ENCODE measurements at regions not wholly inside any gene's neighbourhood (a gene's known extent, or its start where the extent isn't known, plus 50 kb on each side); places are given as distances from the start of the nearest gene placed in this dataset.

- TF ChIP-seq CTCF (IDR thresholded peaks at IDR 0.05; ENCODE audit: insufficient read depth, low read depth, low read length, missing control alignments) = no peak
- no peak for DNase-seq (ENCODE audit: low read depth)
- no peak overlapping the region for H3K4me3 ChIP-seq (ENCODE audit: low read depth, low read length)
These were observed 92.5 kb upstream of the HDGFL1 start for GRCh38 chr6:22476811-22477390.

GRCh38 chr6:22497276-22497675, 72.1 kb upstream of the HDGFL1 start:
- no peak overlapping the region for H3K4me3 ChIP-seq (ENCODE audit: low read depth, low read length)
- DNase-seq (ENCODE audit: low read depth) = no peak
- no peak for TF ChIP-seq CTCF (IDR thresholded peaks at IDR 0.05; ENCODE audit: insufficient read depth, low read depth, low read length, missing control alignments)

- no peak for TF ChIP-seq CTCF (IDR thresholded peaks at IDR 0.05; ENCODE audit: insufficient read depth, low read depth, low read length, missing control alignments)
- no peak for DNase-seq (ENCODE audit: low read depth)
- no peak overlapping the region for H3K4me3 ChIP-seq (ENCODE audit: low read depth, low read length)
These were observed 69.6 kb upstream of the HDGFL1 start for GRCh38 chr6:22499815-22500214.

GRCh38 chr6:22506496-22506895, 62.9 kb upstream of the HDGFL1 start:
- H3K4me3 ChIP-seq (ENCODE audit: low read depth, low read length) = no peak overlapping the region
- no peak for TF ChIP-seq CTCF (IDR thresholded peaks at IDR 0.05; ENCODE audit: insufficient read depth, low read depth, low read length, missing control alignments)
- DNase-seq (ENCODE audit: low read depth) = no peak

GRCh38 chr6:22512686-22513427, 56.5 kb upstream of the HDGFL1 start:
- peak; percentile 63 for DNase-seq (ENCODE audit: low read depth)
- no peak for TF ChIP-seq CTCF (IDR thresholded peaks at IDR 0.05; ENCODE audit: insufficient read depth, low read depth, low read length, missing control alignments)
- peak overlapping the region; percentile 21; the same call in 1 of the 2 replicates for H3K4me3 ChIP-seq (ENCODE audit: low read depth, low read length)

GRCh38 chr6:22513667-22514066, 55.7 kb upstream of the HDGFL1 start:
- DNase-seq (ENCODE audit: low read depth) = no peak
- no peak for TF ChIP-seq CTCF (IDR thresholded peaks at IDR 0.05; ENCODE audit: insufficient read depth, low read depth, low read length, missing control alignments)
- H3K4me3 ChIP-seq (ENCODE audit: low read depth, low read length) = no peak overlapping the region
